A549 (cell line): ENCODE measurements at regions not wholly inside any gene's neighbourhood (a gene's known extent, or its start where the extent isn't known, plus 50 kb on each side); places are given as distances from the start of the nearest gene placed in this dataset.

ENCODE experiments used
- ATAC-seq, 2 experiments: fragments of 200-7000 bp in 1 of 2; fragments of >200 bp in 1 of 2; cut with Nextera tagmentation in 1 of 2; cut with Tn5 transposase in 1 of 2; 3 replicates each; pipeline versions ENCODE4 v1.8.0 to v1.9.1; 2018 to 2020; ENCODE audit warnings: mild to moderate bottlenecking in 1 of 2, moderate library complexity in 1 of 2
- CTCF ChIA-PET: fragments of 300-600 bp; sonication (Branson Sonifier 250); formaldehyde crosslinking; extraction: SDS; loops from one replicate; lab custom pipeline; 2021; ENCODE audit warnings: antibody characterized with exemption, inconsistent platforms; lab: Yijun Ruan, JAX
- POLR2A ChIA-PET: fragments of 350-600 bp; formaldehyde crosslinking; extraction: SDS; loops from one replicate; lab custom pipeline; 2021; ENCODE audit warnings: antibody characterized with exemption, inconsistent platforms; lab: Yijun Ruan, JAX
- DNase-seq, 2 experiments: peaks; one replicate each; pipeline versions ENCODE4 v3.0.0 to v3.0.0-alpha.2; 2011 to 2016; ENCODE audit warnings: low read depth in 1 of 2, low spot score in 1 of 2
- FAIRE-seq: peaks from 2 replicates; lab custom pipeline; 2011; peaks lifted over from hg19 to GRCh38; lab: Jason Lieb, UNC
- H3K27ac ChIP-seq, 2 experiments: fragments of >200 bp; sonication (Bioruptor Twin); formaldehyde crosslinking; 3 replicates each; pipeline ENCODE4 v1.5.1; 2016 to 2017
- H3K4me1 ChIP-seq: fragments of >200 bp; sonication (Bioruptor Twin); formaldehyde crosslinking; 3 replicates; pipeline ENCODE4 v1.6.1; 2016
- H3K4me2 ChIP-seq: fragments of >200 bp; sonication (Bioruptor Twin); formaldehyde crosslinking; 3 replicates; pipeline ENCODE4 v1.6.1; 2016
- H3K4me3 ChIP-seq: fragments of >200 bp; sonication (Bioruptor Twin); formaldehyde crosslinking; 3 replicates; pipeline ENCODE4 v1.5.1; 2016
- H3K9me3 ChIP-seq: fragments of >200 bp; sonication (Bioruptor Twin); formaldehyde crosslinking; 3 replicates; pipeline ENCODE4 v1.6.1; 2016
- BCL3 ChIP-seq: fragments of >200 bp; sonication (Bioruptor Twin); formaldehyde crosslinking; IDR thresholded peaks from 3 replicates; pipeline ENCODE4 v1.6.1; 2016
- CBX8 ChIP-seq: fragments of 200-600 bp; sonication (generic); IDR thresholded peaks from 2 replicates; pipeline ENCODE4 v1.6.1; 2016
- CEBPB ChIP-seq, 2 experiments: fragments of >200 bp in 1 of 2; sonication (Bioruptor Twin) in 1 of 2; formaldehyde crosslinking in 1 of 2; IDR thresholded peaks; 2 replicates each; pipeline ENCODE4 v1.6.1; 2012 to 2016
- CHD4 ChIP-seq: fragments of 200-600 bp; sonication (generic); IDR thresholded peaks from 2 replicates; pipeline ENCODE4 v1.6.1; 2016; ENCODE audit warnings: antibody characterized with exemption, mild to moderate bottlenecking, borderline replicate concordance
- CTCF ChIP-seq: fragments of >200 bp; sonication (Bioruptor Twin); formaldehyde crosslinking; IDR thresholded peaks from 3 replicates; pipeline ENCODE4 v1.5.1; 2016
- E2F6 ChIP-seq: IDR thresholded peaks from 2 replicates; pipeline ENCODE4 v1.6.1; 2012; ENCODE audit warnings: low read depth, borderline replicate concordance
- EHMT2 ChIP-seq: fragments of 200-600 bp; sonication (generic); IDR thresholded peaks from 2 replicates; pipeline ENCODE4 v1.6.1; 2016; ENCODE audit warnings: antibody characterized with exemption, low read depth, mild to moderate bottlenecking, moderate library complexity
- EP300 ChIP-seq, 2 experiments: fragments of >200 bp; sonication (Bioruptor Twin); formaldehyde crosslinking; IDR thresholded peaks; 2 replicates in 1 of 2; 3 replicates in 1 of 2; pipeline ENCODE4 v1.6.1; 2016 to 2017
- FOSB ChIP-seq: fragments of 250-450 bp; sonication (Bioruptor Pico); IDR thresholded peaks from 2 replicates; pipeline ENCODE4 v1.5.0; 2020; ENCODE audit warnings: mild to moderate bottlenecking, moderate library complexity
- HDAC2 ChIP-seq: fragments of 200-600 bp; sonication (generic); IDR thresholded peaks from 2 replicates; pipeline ENCODE4 v1.6.1; 2016
- HMGXB4 ChIP-seq: fragments of 250-450 bp; sonication (Bioruptor Pico); IDR thresholded peaks from 2 replicates; pipeline ENCODE4 v1.5.0; 2021; ENCODE audit warnings: mild to moderate bottlenecking, moderate library complexity, borderline replicate concordance
- HOXB13 ChIP-seq: fragments of 250-450 bp; sonication (Bioruptor Pico); IDR thresholded peaks from 2 replicates; pipeline ENCODE4 v1.5.0; 2020; ENCODE audit warnings: low read depth, mild to moderate bottlenecking, moderate library complexity
- HOXB5 ChIP-seq: fragments of 250-450 bp; sonication (Bioruptor Pico); IDR thresholded peaks from 2 replicates; pipeline ENCODE4 v1.5.0; 2020; ENCODE audit warnings: mild to moderate bottlenecking, moderate library complexity
- JUN ChIP-seq, 2 experiments: fragments of >200 bp; sonication (Bioruptor Twin); formaldehyde crosslinking; IDR thresholded peaks; 2 replicates in 1 of 2; 3 replicates in 1 of 2; pipeline ENCODE4 v1.6.1; 2016 to 2017
- KDM5A ChIP-seq: fragments of 200-600 bp; sonication (generic); IDR thresholded peaks from 2 replicates; pipeline ENCODE4 v1.6.1; 2016; ENCODE audit warnings: antibody characterized with exemption, mild to moderate bottlenecking
- MAZ ChIP-seq: fragments of 150-350 bp; IDR thresholded peaks from 2 replicates; pipeline ENCODE4 v1.6.1; 2014; ENCODE audit warnings: antibody characterized with exemption, low read depth, low read length, borderline replicate concordance
- NFE2L2 ChIP-seq: fragments of 150-350 bp; conservative IDR thresholded peaks from 2 replicates; pipeline ENCODE4 v1.6.1; 2014; ENCODE audit warnings: low read length
- NPAS2 ChIP-seq: fragments of 250-450 bp; sonication (Bioruptor Pico); IDR thresholded peaks from 2 replicates; pipeline ENCODE4 v1.8.0; 2022; ENCODE audit warnings: mild to moderate bottlenecking, moderate library complexity, borderline replicate concordance
- NR3C1 ChIP-seq: fragments of >200 bp; sonication (Bioruptor Twin); formaldehyde crosslinking; IDR thresholded peaks from 3 replicates; pipeline ENCODE4 v1.6.1; 2017
- PBX3 ChIP-seq: IDR thresholded peaks from 2 replicates; pipeline ENCODE4 v1.6.1; 2012
- PHF8 ChIP-seq: fragments of 200-600 bp; sonication (generic); IDR thresholded peaks from 2 replicates; pipeline ENCODE4 v1.6.1; 2016; ENCODE audit warnings: low read depth, mild to moderate bottlenecking, antibody characterized with exemption, moderate library complexity, borderline replicate concordance
- RAD21 ChIP-seq, 2 experiments: fragments of >200 bp in 1 of 2; sonication (Bioruptor Twin) in 1 of 2; formaldehyde crosslinking in 1 of 2; IDR thresholded peaks in 1 of 2; conservative IDR thresholded peaks in 1 of 2; 2 replicates in 1 of 2; 3 replicates in 1 of 2; pipeline ENCODE4 v1.6.1; 2012 to 2018; ENCODE audit warnings: inconsistent platforms in 1 of 2
- RCOR1 ChIP-seq: fragments of 150-350 bp; IDR thresholded peaks from 2 replicates; pipeline ENCODE4 v1.6.1; 2014; ENCODE audit warnings: antibody characterized with exemption, low read length, low read depth
- RFX5 ChIP-seq: fragments of 450-650 bp; IDR thresholded peaks from 2 replicates; pipeline ENCODE4 v1.7.1; 2014; ENCODE audit warnings: antibody characterized with exemption, mild to moderate bottlenecking, moderate library complexity
- RNF2 ChIP-seq: fragments of 200-600 bp; sonication (generic); IDR thresholded peaks from 2 replicates; pipeline ENCODE4 v1.6.1; 2016; ENCODE audit warnings: low read depth, mild to moderate bottlenecking, antibody characterized with exemption, moderate library complexity, borderline replicate concordance
- SMC3 ChIP-seq: fragments of >200 bp; sonication (Bioruptor Twin); formaldehyde crosslinking; IDR thresholded peaks from 3 replicates; pipeline ENCODE4 v1.6.1; 2018; ENCODE audit warnings: inconsistent platforms
- SREBF2 ChIP-seq: fragments of 450-650 bp; IDR thresholded peaks from 2 replicates; pipeline ENCODE4 v1.6.1; 2014; ENCODE audit warnings: mild to moderate bottlenecking, moderate library complexity
- TFCP2L1 ChIP-seq: fragments of 250-450 bp; sonication (Bioruptor Pico); IDR thresholded peaks from 2 replicates; pipeline ENCODE4 v1.5.0; 2021; ENCODE audit warnings: mild to moderate bottlenecking
- ZSCAN20 ChIP-seq: fragments of 250-450 bp; sonication (Bioruptor Pico); IDR thresholded peaks from 2 replicates; pipeline ENCODE4 v1.8.0; 2022; ENCODE audit warnings: mild to moderate bottlenecking, moderate library complexity
- WGBS: methylation state at CpG from one replicate; pipeline ENCODE4 v1.1.6; 2017; ENCODE audit errors: missing lambda C conversion rate; 5-methylcytosine and 5-hydroxymethylcytosine counted together

GRCh38 chr14:62179367-62180018 is 417.3 kb downstream of the SNAPC1 start:
- ATAC-seq (peak; percentile 88 to 90), FAIRE-seq (no peak), DNase-seq (peak; percentile 26 to 72)
- H3K4me2 ChIP-seq: no peak overlapping the region
- H3K4me3 ChIP-seq: no peak overlapping the region
- no peaks in the 10 kb centered on the region for H3K4me1 ChIP-seq
- ChIA-PET POLR2A (no interaction called here), CTCF (interaction anchor here (0.6 to 3.4 kb wide), 32 partner anchors 8 to 1129 kb away, joined by 3 to 39 read pairs (median 4); no protein-coding TSS in a partner anchor)
- WGBS: 13% methylated on average over 5 of the region's 5 CpGs
- no peak overlapping the region for H3K27ac ChIP-seq
- TF ChIP-seq EP300 (IDR thresholded peaks at IDR 0.05): no peak
- peak; percentile 86 for TF ChIP-seq SMC3
- TF ChIP-seq CTCF: peak; percentile 69
- TF ChIP-seq PBX3: no peak
- TF ChIP-seq EHMT2: no peak
- TF ChIP-seq HOXB13 (CRISPR knock-in tag): no peak
- TF ChIP-seq HDAC2: no peak
- no peak for TF ChIP-seq CBX8
- TF ChIP-seq SREBF2: no peak
- TF ChIP-seq NPAS2: no peak
- peak; percentile 82 to 86 for TF ChIP-seq RAD21 (conservative IDR thresholded peaks at IDR 0.05 in 1 of 2, IDR thresholded peaks at IDR 0.05 in 1 of 2)
- no peak for TF ChIP-seq RCOR1
- no peak for TF ChIP-seq MAZ
- no peak for TF ChIP-seq FOSB (CRISPR knock-in tag)
- TF ChIP-seq RFX5: no peak
- no peak for TF ChIP-seq CEBPB (IDR thresholded peaks at IDR 0.05)
- no peak for TF ChIP-seq ZSCAN20 (CRISPR knock-in tag)
- TF ChIP-seq BCL3: no peak
- no peaks in the 10 kb centered on the region for H3K9me3 ChIP-seq

GRCh38 chr14:62181591-62181990 is 419.4 kb downstream of the SNAPC1 start:
- no peak overlapping the region for H3K27ac ChIP-seq
- TF ChIP-seq RNF2: no peak
- TF ChIP-seq RCOR1: no peak
- no peak for TF ChIP-seq SREBF2
- TF ChIP-seq NR3C1: no peak
- TF ChIP-seq NPAS2: no peak
- no peak for TF ChIP-seq MAZ
- TF ChIP-seq CHD4: no peak
- no peak for TF ChIP-seq FOSB (CRISPR knock-in tag)
- no peak for TF ChIP-seq NFE2L2
- TF ChIP-seq TFCP2L1 (CRISPR knock-in tag): no peak
- no peak for TF ChIP-seq HOXB5 (CRISPR knock-in tag)
- no peak for TF ChIP-seq KDM5A
- no peak for TF ChIP-seq HMGXB4 (CRISPR knock-in tag)
- no peak for TF ChIP-seq EHMT2
- TF ChIP-seq E2F6: no peak
- TF ChIP-seq PHF8: no peak
- TF ChIP-seq BCL3: no peak
- no peak for TF ChIP-seq JUN (IDR thresholded peaks at IDR 0.05)
- ChIA-PET CTCF (interaction anchor here (1.4 kb wide), 1 partner anchor 858 kb away, joined by 3 read pairs; no protein-coding TSS in a partner anchor), POLR2A (no interaction called here)
- H3K4me2 ChIP-seq: no peak overlapping the region
- H3K9me3 ChIP-seq: no peaks in the 10 kb centered on the region
- no peak overlapping the region for H3K4me3 ChIP-seq
- no peak for ATAC-seq
- 6% methylated on average over 3 of the region's 3 CpGs for WGBS
- no peak for FAIRE-seq
- DNase-seq: no peak
- H3K4me1 ChIP-seq: no peaks in the 10 kb centered on the region
